ENCODE measurements at regions not wholly inside any gene's neighbourhood (a gene's known extent, or its start where the extent isn't known, plus 50 kb on each side); places are given as distances from the start of the nearest gene placed in this dataset.

GRCh38 chr20:63117151-63117550 is 98.8 kb downstream of the YTHDF1 start:
- no peak for TF ChIP-seq RAD21 (IDR thresholded peaks at IDR 0.05; ENCODE audit: low read length)
- no peak for TF ChIP-seq FOXM1 (IDR thresholded peaks at IDR 0.05; ENCODE audit: low read depth)
- TF ChIP-seq, protein P1, sequence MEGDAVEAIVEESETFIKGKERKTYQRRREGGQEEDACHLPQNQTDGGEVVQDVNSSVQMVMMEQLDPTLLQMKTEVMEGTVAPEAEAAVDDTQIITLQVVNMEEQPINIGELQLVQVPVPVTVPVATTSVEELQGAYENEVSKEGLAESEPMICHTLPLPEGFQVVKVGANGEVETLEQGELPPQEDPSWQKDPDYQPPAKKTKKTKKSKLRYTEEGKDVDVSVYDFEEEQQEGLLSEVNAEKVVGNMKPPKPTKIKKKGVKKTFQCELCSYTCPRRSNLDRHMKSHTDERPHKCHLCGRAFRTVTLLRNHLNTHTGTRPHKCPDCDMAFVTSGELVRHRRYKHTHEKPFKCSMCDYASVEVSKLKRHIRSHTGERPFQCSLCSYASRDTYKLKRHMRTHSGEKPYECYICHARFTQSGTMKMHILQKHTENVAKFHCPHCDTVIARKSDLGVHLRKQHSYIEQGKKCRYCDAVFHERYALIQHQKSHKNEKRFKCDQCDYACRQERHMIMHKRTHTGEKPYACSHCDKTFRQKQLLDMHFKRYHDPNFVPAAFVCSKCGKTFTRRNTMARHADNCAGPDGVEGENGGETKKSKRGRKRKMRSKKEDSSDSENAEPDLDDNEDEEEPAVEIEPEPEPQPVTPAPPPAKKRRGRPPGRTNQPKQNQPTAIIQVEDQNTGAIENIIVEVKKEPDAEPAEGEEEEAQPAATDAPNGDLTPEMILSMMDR (IDR thresholded peaks at IDR 0.05) = no peak
- TF ChIP-seq NFIC (IDR thresholded peaks at IDR 0.05; ENCODE audit: borderline replicate concordance) = no peak
- TF ChIP-seq POLR2AphosphoS5 (IDR thresholded peaks at IDR 0.05; ENCODE audit: low read depth, low read length) = no peak
- TF ChIP-seq MAX (IDR thresholded peaks at IDR 0.05; ENCODE audit: low read depth) = no peak
- TF ChIP-seq USF2 (IDR thresholded peaks at IDR 0.05; ENCODE audit: borderline replicate concordance, low read depth, low read length) = no peak
- TF ChIP-seq SIN3A (IDR thresholded peaks at IDR 0.05; ENCODE audit: borderline replicate concordance, low read depth, low read length) = no peak
- no peak for TF ChIP-seq EZH2phosphoT487 (IDR thresholded peaks at IDR 0.05; ENCODE audit: borderline replicate concordance, low read depth)

All from SK-N-SH (cell line).